RWPE1 (cell line): ENCODE measurements at regions not wholly inside any gene's neighbourhood (a gene's known extent, or its start where the extent isn't known, plus 50 kb on each side); places are given as distances from the start of the nearest gene placed in this dataset.

Experiments
- CTCF ChIA-PET: fragments of 350-600 bp; sonication (Branson Sonifier 250); formaldehyde crosslinking; extraction: SDS; loops from one replicate; lab custom pipeline; 2021; lab: Yijun Ruan, JAX
- POLR2A ChIA-PET: fragments of 400-600 bp; formaldehyde crosslinking; extraction: SDS; loops from one replicate; lab custom pipeline; 2020; ENCODE audit warnings: antibody characterized with exemption; ENCODE audit not compliant: low non-redundant PET; lab: Yijun Ruan, JAX
- DNase-seq: peaks from one replicate; pipeline ENCODE4 v3.0.0; 2012; ENCODE audit warnings: low spot score
- H3K27ac ChIP-seq: fragments of 450-650 bp; 2 replicates; pipeline ENCODE4 v1.5.1; 2017
- CTCF ChIP-seq: fragments of 450-650 bp; conservative IDR thresholded peaks from 2 replicates; pipeline ENCODE4 v1.5.1; 2017; ENCODE audit warnings: low read depth, mild to moderate bottlenecking

GRCh38 chrX:125627676-125628075 lies 308.0 kb downstream of the TEX13C start:
- DNase-seq: no peak
- POLR2A ChIA-PET: no interaction called here
- CTCF ChIA-PET: no interaction called here
- no peak overlapping the region for H3K27ac ChIP-seq
- no peak for TF ChIP-seq CTCF

GRCh38 chrX:125628435-125628834 lies 308.8 kb downstream of the TEX13C start:
- H3K27ac ChIP-seq: no peak overlapping the region
- no peak for TF ChIP-seq CTCF
- no peak for DNase-seq
- POLR2A ChIA-PET: no interaction called here
- CTCF ChIA-PET: no interaction called here

DNA sequence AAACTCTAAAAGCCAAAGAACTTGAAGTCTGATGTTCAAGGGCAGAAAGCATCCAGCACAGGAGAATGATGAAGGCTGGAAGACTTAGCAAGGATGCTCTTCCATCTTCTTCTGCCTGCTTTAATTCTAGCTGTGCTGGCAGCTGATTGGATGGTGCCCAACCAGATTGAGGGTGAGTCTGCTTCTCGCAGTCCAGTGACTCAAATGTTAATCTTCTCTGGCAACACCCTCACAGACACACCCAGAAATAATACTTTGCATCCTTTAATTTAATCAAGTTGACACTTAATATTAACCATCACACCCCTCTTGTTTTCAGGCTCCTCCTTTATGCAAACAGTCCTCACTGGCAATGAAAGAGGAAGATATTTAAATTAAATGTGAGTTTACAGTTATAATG lies 321.7 kb downstream of the TEX13C start:
- no peak for DNase-seq
- POLR2A ChIA-PET: no interaction called here
- CTCF ChIA-PET: no interaction called here
- TF ChIP-seq CTCF: no peak
- H3K27ac ChIP-seq: no peak overlapping the region

- ChIA-PET POLR2A (no interaction called here), CTCF (no interaction called here)
- TF ChIP-seq CTCF: no peak
- no peak overlapping the region for H3K27ac ChIP-seq
- no peak for DNase-seq
Measured at GRCh38 chrX:125646195-125646594, 326.5 kb downstream of the TEX13C start.

- POLR2A ChIA-PET: no interaction called here
- no peak overlapping the region for H3K27ac ChIP-seq
- no peak for TF ChIP-seq CTCF
- DNase-seq: peak; percentile 15
- CTCF ChIA-PET: no interaction called here
Measured at GRCh38 chrX:125651426-125651825, 331.8 kb downstream of the TEX13C start.

GRCh38 chrX:125654501-125654900 lies 334.8 kb downstream of the TEX13C start:
- H3K27ac ChIP-seq: no peak overlapping the region
- POLR2A ChIA-PET: no interaction called here
- no peak for TF ChIP-seq CTCF
- no peak for DNase-seq
- CTCF ChIA-PET: no interaction called here

- POLR2A ChIA-PET: no interaction called here
- no peak overlapping the region for H3K27ac ChIP-seq
- CTCF ChIA-PET: no interaction called here
- TF ChIP-seq CTCF: no peak
- no peak for DNase-seq
Measured at GRCh38 chrX:125673758-125674157, 354.1 kb downstream of the TEX13C start.
